GM11168 (cell line): ENCODE measurements at regions not wholly inside any gene's neighbourhood (a gene's known extent, or its start where the extent isn't known, plus 50 kb on each side); places are given as distances from the start of the nearest gene placed in this dataset.

Source experiments
- in situ Hi-C: fragments of 300-500 bp; cut with MboI; formaldehyde crosslinking; loops from one replicate; pipeline ENCODE4 v1.12.0; 2022; ENCODE audit warnings: low sequenced_read_pairs; ENCODE audit not compliant: unreplicated experiment

DNA sequence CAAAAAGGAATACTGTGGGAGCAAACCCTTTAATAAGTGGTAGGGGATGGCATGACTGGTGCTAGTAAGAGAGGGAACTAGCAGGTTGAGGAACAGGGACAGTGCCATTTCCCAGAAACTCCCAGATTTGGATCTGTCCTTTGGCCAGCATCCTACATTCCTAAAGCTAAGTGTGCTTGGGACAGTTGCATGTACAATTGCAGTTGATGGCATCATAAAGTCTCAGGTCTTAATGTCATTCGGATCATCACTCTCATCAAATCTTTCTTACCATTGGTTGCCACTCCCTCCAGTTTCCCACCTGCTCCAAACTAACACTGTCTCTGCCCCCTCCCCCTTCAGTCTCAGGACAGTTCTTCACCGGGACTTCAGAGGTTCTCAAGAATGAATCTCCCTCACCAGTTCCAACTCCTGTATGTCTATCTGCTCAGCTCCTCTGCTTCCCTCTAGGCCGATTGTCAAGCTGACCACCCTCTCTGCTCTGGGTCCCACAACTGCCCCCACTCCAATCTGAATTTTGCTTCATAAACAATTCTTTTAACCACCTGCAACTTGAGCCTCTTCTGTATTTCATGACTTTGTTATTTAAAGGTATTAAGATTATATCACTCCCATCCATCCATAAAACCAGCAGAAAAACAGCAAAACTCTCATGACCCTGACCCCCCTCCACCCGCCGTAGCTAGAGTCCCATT, 260.8 kb downstream of the CGGBP1 start:
- in situ Hi-C loops, result loop anchor here (25.0 kb wide), 1 partner anchor 164 kb away; no protein-coding TSS in a partner anchor

GRCh38 chr3:87796843-87797185, 262.0 kb downstream of the CGGBP1 start:
- in situ Hi-C loops, result loop anchor here (25.0 kb wide), 1 partner anchor 165 kb away; no protein-coding TSS in a partner anchor

DNA sequence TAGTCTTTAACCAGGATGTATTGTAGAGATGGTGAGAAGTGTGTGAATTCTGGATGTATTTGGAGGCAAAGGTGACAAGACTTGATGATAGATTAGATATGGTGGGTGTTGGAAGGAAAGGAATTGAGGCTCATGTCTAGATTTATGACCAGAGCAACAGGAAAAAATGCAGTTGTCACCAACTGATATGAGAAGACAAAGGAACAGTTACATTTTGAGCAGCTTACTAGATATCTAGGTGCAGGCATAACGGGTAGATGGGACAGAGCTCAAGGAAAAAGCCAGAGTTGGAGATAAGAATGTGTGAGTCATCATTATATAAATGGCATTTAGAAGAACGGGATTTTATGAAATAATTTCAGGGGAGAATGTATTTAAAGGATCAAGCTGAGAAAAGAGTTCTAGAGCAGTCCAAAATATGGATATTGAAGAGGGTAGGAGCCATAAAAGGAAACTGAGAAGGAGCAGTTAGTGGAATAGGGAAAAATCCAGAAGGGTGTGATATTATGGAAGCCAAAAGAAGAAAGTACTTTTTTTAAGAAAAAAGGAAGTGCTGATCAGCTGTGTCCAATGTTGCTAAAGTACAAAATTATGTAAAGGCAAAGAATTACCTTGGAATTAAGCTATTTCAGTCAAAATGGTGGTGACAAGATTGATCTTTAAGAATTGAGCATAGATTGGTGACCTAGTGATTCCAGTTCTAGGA, 262.5 kb downstream of the CGGBP1 start:
- in situ Hi-C loops, result loop anchor here (25.0 kb wide), 1 partner anchor 166 kb away; no protein-coding TSS in a partner anchor

- in situ Hi-C loops, result loop anchor here (25.0 kb wide), 1 partner anchor 167 kb away; no protein-coding TSS in a partner anchor
Observed at GRCh38 chr3:87795701-87796100, 263.1 kb downstream of the CGGBP1 start.

- in situ Hi-C loops, result loop anchor here (25.0 kb wide), 1 partner anchor 169 kb away; no protein-coding TSS in a partner anchor
Observed at GRCh38 chr3:87793337-87793877, 265.4 kb downstream of the CGGBP1 start.

DNA sequence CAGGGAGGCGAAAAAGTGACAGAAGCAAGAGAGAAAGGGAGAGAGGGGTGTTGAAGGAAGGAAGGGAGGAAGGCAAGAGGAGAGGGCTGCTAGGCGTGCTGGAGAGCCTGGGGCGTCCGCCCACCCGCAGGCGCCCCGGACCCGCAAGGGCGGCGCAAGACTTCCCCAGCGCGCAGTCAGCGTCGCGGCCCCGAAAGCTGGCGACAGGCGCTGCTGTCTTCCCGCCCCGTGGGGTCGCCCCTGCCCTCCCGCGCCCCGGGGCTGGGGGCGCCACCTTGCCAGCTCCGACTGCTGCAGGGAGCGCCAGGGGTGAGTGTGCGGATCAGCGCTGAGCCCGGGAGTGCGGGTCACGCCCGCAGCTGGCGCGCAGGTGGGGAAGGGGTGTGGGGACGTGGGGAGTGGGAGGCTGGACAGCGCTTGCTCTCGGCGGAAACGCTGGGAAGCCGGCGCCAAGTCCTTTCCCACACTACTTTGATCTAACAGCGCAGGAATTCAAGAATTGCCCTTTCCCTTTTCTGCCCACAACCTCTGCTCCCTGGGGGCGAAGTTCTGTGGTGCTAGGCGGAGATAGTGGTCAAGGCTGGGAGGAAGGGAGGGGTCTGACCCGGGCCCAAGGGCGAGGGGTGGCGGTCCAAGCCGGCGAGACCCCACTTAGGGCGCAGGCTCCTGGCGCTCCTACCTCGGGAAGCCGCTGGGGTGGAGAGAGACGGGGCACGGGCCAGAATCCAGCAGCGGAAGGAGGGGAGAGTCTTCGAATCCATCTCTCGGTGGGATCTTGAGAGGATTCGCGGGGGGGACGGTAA, 266.1 kb downstream of the CGGBP1 start, which contains the start of gene HTR1F:
HTR1F (plus strand) TSS at position 173 of the 803 bp plus-strand sequence.
- in situ Hi-C loops, result loop anchor here (25.0 kb wide), 1 partner anchor 170 kb away; no protein-coding TSS in a partner anchor

DNA sequence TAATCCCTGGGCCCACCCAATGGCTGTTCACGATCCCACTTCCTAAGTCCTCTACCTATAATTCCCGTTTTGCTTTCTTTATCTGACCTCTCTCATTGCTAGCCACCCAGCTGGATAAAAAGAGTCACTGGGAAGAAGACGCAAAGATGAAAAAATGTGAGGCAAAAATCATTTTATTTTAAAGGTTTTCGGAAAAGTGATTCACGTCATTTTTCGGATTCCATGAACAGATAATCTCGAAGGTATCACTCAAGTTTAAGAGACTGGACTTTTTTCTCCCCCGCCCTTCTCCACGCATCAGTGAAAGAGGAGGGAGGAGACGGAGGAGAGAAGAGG, 266.6 kb downstream of the CGGBP1 start:
- in situ Hi-C loops, result loop anchor here (25.0 kb wide), 1 partner anchor 170 kb away; no protein-coding TSS in a partner anchor

- in situ Hi-C loops, result loop anchor here (25.0 kb wide), 1 partner anchor 171 kb away; no protein-coding TSS in a partner anchor
Observed at GRCh38 chr3:87791248-87792027, 267.4 kb downstream of the CGGBP1 start.

- in situ Hi-C loops, result loop anchor here (25.0 kb wide), 1 partner anchor 173 kb away; no protein-coding TSS in a partner anchor
Observed at GRCh38 chr3:87789049-87789448, 269.8 kb downstream of the CGGBP1 start.

GRCh38 chr3:87788516-87788915, 270.3 kb downstream of the CGGBP1 start:
- in situ Hi-C loops, result loop anchor here (25.0 kb wide), 1 partner anchor 174 kb away; no protein-coding TSS in a partner anchor

DNA sequence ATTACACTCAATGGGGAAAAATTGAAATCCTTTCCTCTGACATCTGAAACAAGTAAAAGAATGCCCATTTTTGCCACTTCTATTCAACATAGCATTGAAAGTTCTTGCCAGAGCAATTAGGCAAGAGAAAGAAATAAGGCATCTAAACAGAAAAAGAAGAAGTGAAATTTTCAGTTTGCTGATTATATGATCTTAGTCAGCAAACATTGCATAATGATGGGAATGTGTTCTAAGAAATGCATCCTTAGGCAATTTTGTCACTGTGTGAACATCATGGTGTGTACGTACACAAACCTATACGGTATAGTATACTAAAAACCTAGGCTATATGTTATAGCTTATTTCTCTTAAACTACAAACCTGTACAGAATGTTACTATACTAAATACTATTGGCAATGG, 278.0 kb downstream of the CGGBP1 start:
- in situ Hi-C loops, result loop anchor here (25.0 kb wide), 1 partner anchor 181 kb away; no protein-coding TSS in a partner anchor

DNA sequence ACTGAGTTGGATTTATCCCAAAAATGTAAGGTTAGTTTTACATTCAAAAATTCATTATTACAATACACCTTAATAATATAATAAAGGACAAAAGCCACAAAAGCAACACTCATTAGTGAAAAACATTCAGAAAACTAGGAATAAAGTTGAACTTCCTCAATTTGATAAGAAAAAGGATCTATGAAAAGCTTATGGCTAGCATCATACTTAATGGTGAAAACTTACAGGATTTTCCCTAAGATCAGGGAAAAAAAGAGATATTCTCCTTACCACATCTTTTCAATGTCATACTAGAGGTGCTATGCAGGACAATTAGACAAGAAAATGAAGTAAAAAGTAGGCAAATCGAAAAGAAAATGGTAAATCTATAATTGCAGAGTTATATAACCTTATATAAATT, 279.9 kb downstream of the CGGBP1 start:
- in situ Hi-C loops, result loop anchor here (25.0 kb wide), 1 partner anchor 183 kb away; no protein-coding TSS in a partner anchor

DNA sequence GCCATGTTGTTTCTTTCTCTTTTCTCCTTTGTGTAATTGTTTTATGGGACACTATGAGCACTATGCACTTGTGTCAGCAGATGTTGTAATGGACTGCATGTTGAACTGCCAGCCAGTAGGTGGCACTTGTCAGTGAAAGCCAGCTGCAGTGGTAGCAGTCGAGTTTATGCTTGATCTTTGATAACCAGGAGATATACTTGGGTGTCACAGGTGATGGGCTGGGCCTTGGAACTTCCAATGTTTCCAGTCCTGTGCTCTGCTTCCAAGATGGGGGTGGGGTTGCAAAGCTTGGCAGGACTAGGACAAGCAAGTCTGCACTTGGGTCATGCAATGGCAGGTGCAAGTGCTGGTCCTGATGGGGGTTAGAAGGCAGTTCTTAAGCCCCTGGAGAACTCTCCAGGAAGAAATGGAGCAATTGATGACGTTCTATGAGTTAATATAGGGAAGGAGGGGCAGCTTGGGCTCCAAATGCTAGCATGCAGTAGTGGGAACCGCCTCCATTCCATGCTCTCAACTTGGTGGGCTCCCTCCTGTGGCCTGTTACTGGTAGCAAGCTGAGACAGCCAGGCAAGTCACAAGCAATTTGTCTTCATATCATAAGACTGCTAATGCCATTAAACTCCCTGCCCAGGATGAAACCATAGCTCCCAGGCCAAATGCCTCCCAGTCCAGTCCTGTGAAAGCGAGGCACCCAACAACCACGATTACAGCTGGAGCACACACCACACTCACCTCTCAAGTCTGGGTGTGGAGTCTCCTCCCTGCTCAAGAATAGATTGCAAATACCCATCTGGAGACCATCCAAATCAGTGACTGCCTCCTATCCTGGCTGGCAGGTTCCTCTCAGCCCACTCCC, 287.2 kb downstream of the CGGBP1 start:
- in situ Hi-C loops, result no loop called here

DNA sequence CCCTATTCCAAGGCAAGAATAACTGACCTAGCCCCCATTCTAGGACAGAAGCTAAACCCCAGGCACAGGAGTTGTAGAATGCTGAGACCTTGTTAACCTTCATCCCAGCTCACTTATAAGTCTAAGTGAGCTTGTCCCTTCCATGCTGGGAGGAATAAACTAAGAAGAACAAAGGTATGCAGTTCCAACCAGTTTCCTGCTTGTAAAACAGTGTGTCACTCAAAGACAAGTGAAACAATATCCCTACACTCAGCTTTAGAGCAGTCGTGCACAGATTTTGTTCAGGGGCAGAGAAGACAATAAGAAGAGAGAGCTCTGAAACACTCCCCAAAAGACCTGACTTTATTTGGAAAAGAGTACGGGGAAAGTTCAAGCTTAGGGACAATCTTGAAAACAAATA, 292.1 kb downstream of the CGGBP1 start:
- in situ Hi-C loops, result no loop called here

- in situ Hi-C loops, result no loop called here
Observed at GRCh38 chr3:87765256-87765655, 293.5 kb downstream of the CGGBP1 start.

GRCh38 chr3:87761795-87762194, 297.0 kb downstream of the CGGBP1 start:
- in situ Hi-C loops, result no loop called here

- in situ Hi-C loops, result no loop called here
Observed at GRCh38 chr3:87761341-87761740, 297.5 kb downstream of the CGGBP1 start.

DNA sequence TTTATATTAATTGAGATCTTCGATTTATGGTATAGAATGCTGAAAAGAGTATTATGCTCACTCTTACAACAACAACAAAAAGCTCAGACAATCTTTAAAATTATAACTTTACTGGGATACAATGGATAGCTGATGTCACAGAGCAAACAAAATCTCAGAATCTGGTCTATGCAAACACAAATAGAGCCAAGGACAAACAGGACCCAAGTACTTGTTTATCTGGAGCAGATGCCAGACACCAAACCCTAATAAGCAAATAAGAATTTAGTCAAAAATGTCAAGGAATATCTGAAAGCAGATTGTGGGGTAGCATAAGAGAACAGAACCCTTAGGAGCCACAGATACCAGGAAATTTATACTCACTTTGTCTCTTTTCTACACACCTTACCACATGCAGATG, 302.2 kb downstream of the CGGBP1 start:
- in situ Hi-C loops, result no loop called here
